ENCODE measurements at regions not wholly inside any gene's neighbourhood (a gene's known extent, or its start where the extent isn't known, plus 50 kb on each side); places are given as distances from the start of the nearest gene placed in this dataset.

- DNase-seq: no peak
These were observed 329.4 kb upstream of the SLC35B3 start for GRCh38 chr6:8764733-8765132.

GRCh38 chr6:8760951-8761350 is 325.6 kb upstream of the SLC35B3 start:
- no peak for DNase-seq

GRCh38 chr6:8758412-8758811 is 323.1 kb upstream of the SLC35B3 start:
- DNase-seq: no peak

- no peak for DNase-seq
These were observed 315.3 kb upstream of the SLC35B3 start for GRCh38 chr6:8750627-8751026.

GRCh38 chr6:8749465-8749864 is 314.1 kb upstream of the SLC35B3 start:
- no peak for DNase-seq

GRCh38 chr6:8743170-8743745 is 307.9 kb upstream of the SLC35B3 start:
- DNase-seq: no peak

- no peak for DNase-seq
These were observed 304.1 kb upstream of the SLC35B3 start for GRCh38 chr6:8739454-8739853.

- no peak for DNase-seq
These were observed 303.6 kb upstream of the SLC35B3 start for GRCh38 chr6:8738951-8739350.

GRCh38 chr6:8736156-8736895 is 301.0 kb upstream of the SLC35B3 start:
- no peak for DNase-seq

- no peak for DNase-seq
These were observed 298.5 kb upstream of the SLC35B3 start for GRCh38 chr6:8733879-8734278.

- DNase-seq: no peak
These were observed 296.5 kb upstream of the SLC35B3 start for GRCh38 chr6:8731874-8732273.

- DNase-seq: no peak
These were observed 275.5 kb upstream of the SLC35B3 start for GRCh38 chr6:8710668-8711431.

- no peak for DNase-seq
These were observed 272.8 kb upstream of the SLC35B3 start for GRCh38 chr6:8707956-8708772.

GRCh38 chr6:8707369-8707768 is 272.0 kb upstream of the SLC35B3 start:
- no peak for DNase-seq

- DNase-seq: no peak
These were observed 270.2 kb upstream of the SLC35B3 start for GRCh38 chr6:8705435-8706020.

GRCh38 chr6:8703059-8703458 is 267.7 kb upstream of the SLC35B3 start:
- no peak for DNase-seq

- no peak for DNase-seq
These were observed 253.5 kb upstream of the SLC35B3 start for GRCh38 chr6:8688821-8689220.

- DNase-seq: no peak
These were observed 250.7 kb upstream of the SLC35B3 start for GRCh38 chr6:8686077-8686476.

- DNase-seq: no peak
These were observed 247.9 kb upstream of the SLC35B3 start for GRCh38 chr6:8683204-8683603.

GRCh38 chr6:8679823-8680222 is 244.5 kb upstream of the SLC35B3 start:
- DNase-seq: no peak

GRCh38 chr6:8678466-8678865 is 243.1 kb upstream of the SLC35B3 start:
- no peak for DNase-seq

- no peak for DNase-seq
These were observed 238.8 kb upstream of the SLC35B3 start for GRCh38 chr6:8674126-8674525.

- no peak for DNase-seq
These were observed 237.5 kb upstream of the SLC35B3 start for GRCh38 chr6:8672882-8673281.
